HEK293 (cell line): ENCODE measurements at regions not wholly inside any gene's neighbourhood (a gene's known extent, or its start where the extent isn't known, plus 50 kb on each side); places are given as distances from the start of the nearest gene placed in this dataset.

Experiments
- CTCF ChIA-PET: fragments of 350-600 bp; formaldehyde crosslinking; extraction: SDS; loops from one replicate; lab custom pipeline; 2021; ENCODE audit warnings: antibody characterized with exemption; lab: Yijun Ruan, JAX
- POLR2A ChIA-PET: fragments of 300-600 bp; formaldehyde crosslinking; extraction: SDS; loops from one replicate; lab custom pipeline; 2020; ENCODE audit warnings: antibody characterized with exemption, inconsistent platforms; lab: Yijun Ruan, JAX
- H3K27ac ChIP-seq: fragments of 200-500 bp; sonication (Bioruptor generic); 2 replicates; pipeline ENCODE4 v1.5.1; 2014; ENCODE audit warnings: low read depth, low read length, control low read depth, inconsistent platforms; ENCODE audit errors: extremely low read depth
- H3K36me3 ChIP-seq, 2 experiments: fragments of 200-500 bp in 1 of 2; sonication (Bioruptor generic) in 1 of 2; 1 replicate in 1 of 2; 2 replicates in 1 of 2; pipeline ENCODE4 v1.5.1; 2014 to 2017; ENCODE audit warnings: inconsistent platforms in 2 of 2, low read length in 2 of 2; ENCODE audit not compliant: control insufficient read depth in 2 of 2, insufficient read depth in 1 of 2
- H3K4me1 ChIP-seq: fragments of 200-500 bp; sonication (Bioruptor generic); 2 replicates; pipeline ENCODE4 v1.5.1; 2014; ENCODE audit warnings: mild to moderate bottlenecking, low read length, inconsistent platforms; ENCODE audit not compliant: control insufficient read depth, insufficient read depth
- H3K4me3 ChIP-seq: 2 replicates; pipeline ENCODE4 v1.5.1; 2011; ENCODE audit warnings: low read depth, mild to moderate bottlenecking, control low read depth, low read length, moderate library complexity
- H3K9me3 ChIP-seq: fragments of 200-500 bp; sonication (Bioruptor generic); 2 replicates; pipeline ENCODE4 v1.5.1; 2014; ENCODE audit warnings: low read depth, low read length, inconsistent platforms; ENCODE audit not compliant: control insufficient read depth, insufficient read depth
- RBAK ChIP-seq: fragments of 450-650 bp; formaldehyde crosslinking; IDR thresholded peaks from 2 replicates; pipeline ENCODE4 v1.5.1; 2016; ENCODE audit warnings: missing biosample characterization, missing genetic modification characterization
- YY1 ChIP-seq: fragments of 450-650 bp; formaldehyde crosslinking; IDR thresholded peaks from 2 replicates; pipeline ENCODE4 v1.5.1; 2018; ENCODE audit warnings: missing biosample characterization, missing genetic modification characterization
- ZNF10 ChIP-seq: fragments of 450-650 bp; formaldehyde crosslinking; IDR thresholded peaks from 2 replicates; pipeline ENCODE4 v1.5.1; 2017; ENCODE audit warnings: missing biosample characterization, missing genetic modification characterization
- ZNF239 ChIP-seq: fragments of 450-650 bp; formaldehyde crosslinking; IDR thresholded peaks from 2 replicates; pipeline ENCODE4 v1.5.1; 2016; ENCODE audit warnings: missing biosample characterization, missing genetic modification characterization
- ZNF302 ChIP-seq: fragments of 450-650 bp; formaldehyde crosslinking; IDR thresholded peaks from 2 replicates; pipeline ENCODE4 v1.5.1; 2016; ENCODE audit warnings: missing biosample characterization, missing genetic modification characterization, low read depth
- ZNF677 ChIP-seq: fragments of 450-650 bp; IDR thresholded peaks from 2 replicates; pipeline ENCODE4 v1.5.0; 2018; ENCODE audit warnings: missing biosample characterization, mild to moderate bottlenecking, missing genetic modification characterization, moderate library complexity
- TF ChIP-seq, protein P1 (sequence below): fragments of 450-650 bp; formaldehyde crosslinking; IDR thresholded peaks from 2 replicates; pipeline ENCODE4 v1.5.1; 2016; ENCODE audit warnings: missing biosample characterization, missing genetic modification characterization
- TF ChIP-seq, protein P2 (sequence below): fragments of 450-650 bp; formaldehyde crosslinking; conservative IDR thresholded peaks from 2 replicates; pipeline ENCODE4 v1.5.1; 2016; ENCODE audit warnings: low read depth, missing biosample characterization, missing genetic modification characterization
- TF ChIP-seq, protein P3 (sequence below): fragments of 450-650 bp; formaldehyde crosslinking; IDR thresholded peaks from 2 replicates; pipeline ENCODE4 v1.5.1; 2016; ENCODE audit warnings: missing biosample characterization, missing genetic modification characterization, borderline replicate concordance

DNA sequence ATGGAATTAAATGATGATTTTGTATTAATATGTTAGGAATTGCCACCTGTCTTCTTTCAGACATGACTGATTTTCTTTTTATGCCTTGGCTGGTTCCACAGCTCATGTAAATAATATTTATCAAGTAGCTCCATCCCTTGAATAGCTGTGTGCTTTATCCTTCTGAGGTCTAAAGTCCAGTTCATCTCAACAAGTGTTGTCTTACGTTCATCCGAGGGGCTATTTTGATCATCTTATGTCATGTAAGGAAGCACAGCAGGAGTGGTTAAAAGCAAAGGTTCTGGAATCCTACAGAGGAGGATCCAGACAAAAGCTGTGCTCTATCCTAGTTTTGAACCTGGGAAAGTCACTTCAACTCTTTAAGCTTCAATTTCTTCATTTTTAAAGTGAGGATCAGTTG is 123.7 kb upstream of the ATP2B1 start:
- Histone ChIP-seq H3K27ac (no peak overlapping the region), H3K36me3 (no peaks in the 10 kb centered on the region), H3K4me1 (peaks cover 6% of the 10 kb centered on the region; the same call in 1 of the 2 replicates), H3K9me3 (no peaks in the 10 kb centered on the region), H3K4me3 (no peak overlapping the region)
- CTCF ChIA-PET: no interaction called here
- TF ChIP-seq ZNF10 (no peak), ZNF302 (tag by site-specific recombination) (no peak), ZNF239 (no peak), YY1 (no peak), ZNF677 (tag by site-specific recombination) (no peak)
- TF ChIP-seq, protein P1, sequence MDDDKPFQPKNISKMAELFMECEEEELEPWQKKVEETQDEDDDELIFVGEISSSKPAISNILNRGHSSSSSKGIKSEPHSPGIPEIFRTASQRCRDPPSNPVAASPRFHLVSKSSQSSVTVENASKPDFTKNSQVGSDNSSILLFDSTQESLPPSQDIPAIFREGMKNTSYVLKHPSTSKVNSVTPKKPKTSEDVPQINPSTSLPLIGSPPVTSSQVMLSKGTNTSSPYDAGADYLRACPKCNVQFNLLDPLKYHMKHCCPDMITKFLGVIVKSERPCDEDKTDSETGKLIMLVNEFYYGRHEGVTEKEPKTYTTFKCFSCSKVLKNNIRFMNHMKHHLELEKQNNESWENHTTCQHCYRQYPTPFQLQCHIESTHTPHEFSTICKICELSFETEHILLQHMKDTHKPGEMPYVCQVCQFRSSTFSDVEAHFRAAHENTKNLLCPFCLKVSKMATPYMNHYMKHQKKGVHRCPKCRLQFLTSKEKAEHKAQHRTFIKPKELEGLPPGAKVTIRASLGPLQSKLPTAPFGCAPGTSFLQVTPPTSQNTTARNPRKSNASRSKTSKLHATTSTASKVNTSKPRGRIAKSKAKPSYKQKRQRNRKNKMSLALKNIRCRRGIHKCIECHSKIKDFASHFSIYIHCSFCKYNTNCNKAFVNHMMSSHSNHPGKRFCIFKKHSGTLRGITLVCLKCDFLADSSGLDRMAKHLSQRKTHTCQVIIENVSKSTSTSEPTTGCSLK (tag by site-specific recombination): no peak
- TF ChIP-seq, protein P2, sequence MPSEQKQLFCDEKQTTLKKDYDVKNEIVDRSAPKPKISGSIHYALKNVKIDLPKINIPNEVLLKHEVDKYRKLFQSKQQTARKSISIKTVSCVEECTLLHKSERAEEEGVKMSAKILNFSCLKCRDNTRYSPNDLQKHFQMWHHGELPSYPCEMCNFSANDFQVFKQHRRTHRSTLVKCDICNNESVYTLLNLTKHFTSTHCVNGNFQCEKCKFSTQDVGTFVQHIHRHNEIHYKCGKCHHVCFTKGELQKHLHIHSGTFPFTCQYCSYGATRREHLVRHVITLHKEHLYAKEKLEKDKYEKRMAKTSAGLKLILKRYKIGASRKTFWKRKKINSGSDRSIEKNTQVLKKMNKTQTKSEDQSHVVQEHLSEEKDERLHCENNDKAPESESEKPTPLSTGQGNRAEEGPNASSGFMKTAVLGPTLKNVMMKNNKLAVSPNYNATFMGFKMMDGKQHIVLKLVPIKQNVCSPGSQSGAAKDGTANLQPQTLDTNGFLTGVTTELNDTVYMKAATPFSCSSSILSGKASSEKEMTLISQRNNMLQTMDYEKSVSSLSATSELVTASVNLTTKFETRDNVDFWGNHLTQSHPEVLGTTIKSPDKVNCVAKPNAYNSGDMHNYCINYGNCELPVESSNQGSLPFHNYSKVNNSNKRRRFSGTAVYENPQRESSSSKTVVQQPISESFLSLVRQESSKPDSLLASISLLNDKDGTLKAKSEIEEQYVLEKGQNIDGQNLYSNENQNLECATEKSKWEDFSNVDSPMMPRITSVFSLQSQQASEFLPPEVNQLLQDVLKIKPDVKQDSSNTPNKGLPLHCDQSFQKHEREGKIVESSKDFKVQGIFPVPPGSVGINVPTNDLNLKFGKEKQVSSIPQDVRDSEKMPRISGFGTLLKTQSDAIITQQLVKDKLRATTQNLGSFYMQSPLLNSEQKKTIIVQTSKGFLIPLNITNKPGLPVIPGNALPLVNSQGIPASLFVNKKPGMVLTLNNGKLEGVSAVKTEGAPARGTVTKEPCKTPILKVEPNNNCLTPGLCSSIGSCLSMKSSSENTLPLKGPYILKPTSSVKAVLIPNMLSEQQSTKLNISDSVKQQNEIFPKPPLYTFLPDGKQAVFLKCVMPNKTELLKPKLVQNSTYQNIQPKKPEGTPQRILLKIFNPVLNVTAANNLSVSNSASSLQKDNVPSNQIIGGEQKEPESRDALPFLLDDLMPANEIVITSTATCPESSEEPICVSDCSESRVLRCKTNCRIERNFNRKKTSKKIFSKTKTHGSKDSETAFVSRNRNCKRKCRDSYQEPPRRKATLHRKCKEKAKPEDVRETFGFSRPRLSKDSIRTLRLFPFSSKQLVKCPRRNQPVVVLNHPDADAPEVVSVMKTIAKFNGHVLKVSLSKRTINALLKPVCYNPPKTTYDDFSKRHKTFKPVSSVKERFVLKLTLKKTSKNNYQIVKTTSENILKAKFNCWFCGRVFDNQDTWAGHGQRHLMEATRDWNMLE (tag by site-specific recombination): no peak
- POLR2A ChIA-PET: no interaction called here

DNA sequence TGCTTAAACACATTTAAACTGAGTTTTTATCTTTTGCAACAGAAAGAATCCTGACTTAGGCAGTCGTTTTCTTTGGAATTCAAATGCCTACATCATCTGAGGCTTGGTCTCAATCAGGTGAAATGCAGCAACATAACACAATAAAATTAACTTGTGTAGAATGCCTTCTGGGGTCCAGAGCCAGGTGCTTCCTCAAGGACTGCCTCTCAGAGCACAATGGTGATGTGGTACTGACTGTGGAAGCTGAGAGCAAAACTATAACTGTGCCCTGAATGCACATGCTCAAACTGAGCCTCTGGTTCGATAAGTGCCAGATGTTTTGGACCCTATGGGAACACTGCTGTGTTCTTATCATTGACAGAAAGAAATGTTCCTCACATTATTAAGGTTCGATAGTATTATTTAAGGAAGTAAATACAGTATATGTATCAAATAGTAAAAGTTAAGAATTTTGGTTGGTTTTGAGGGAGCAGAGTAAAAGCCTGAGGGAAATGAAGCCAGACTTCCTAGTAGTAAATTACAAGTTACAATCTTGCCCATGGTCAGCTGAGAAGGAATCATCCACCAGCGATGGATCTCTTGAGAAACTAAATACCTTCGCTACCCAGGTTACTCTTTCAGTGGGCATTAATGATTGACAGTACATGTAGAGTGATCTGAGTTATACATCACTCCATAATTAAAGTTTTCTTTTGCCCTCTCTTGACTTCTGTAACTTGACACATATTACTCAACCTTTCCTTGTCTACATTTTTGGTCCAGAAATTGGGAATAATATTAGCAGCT is 122.9 kb upstream of the ATP2B1 start:
- Histone ChIP-seq H3K9me3 (no peaks in the 10 kb centered on the region), H3K4me1 (peaks cover 8% of the 10 kb centered on the region; the same call in 1 of the 2 replicates), H3K27ac (no peak overlapping the region), H3K4me3 (no peak overlapping the region), H3K36me3 (no peaks in the 10 kb centered on the region)
- no peak for TF ChIP-seq RBAK (tag by site-specific recombination)
- TF ChIP-seq, protein P3, sequence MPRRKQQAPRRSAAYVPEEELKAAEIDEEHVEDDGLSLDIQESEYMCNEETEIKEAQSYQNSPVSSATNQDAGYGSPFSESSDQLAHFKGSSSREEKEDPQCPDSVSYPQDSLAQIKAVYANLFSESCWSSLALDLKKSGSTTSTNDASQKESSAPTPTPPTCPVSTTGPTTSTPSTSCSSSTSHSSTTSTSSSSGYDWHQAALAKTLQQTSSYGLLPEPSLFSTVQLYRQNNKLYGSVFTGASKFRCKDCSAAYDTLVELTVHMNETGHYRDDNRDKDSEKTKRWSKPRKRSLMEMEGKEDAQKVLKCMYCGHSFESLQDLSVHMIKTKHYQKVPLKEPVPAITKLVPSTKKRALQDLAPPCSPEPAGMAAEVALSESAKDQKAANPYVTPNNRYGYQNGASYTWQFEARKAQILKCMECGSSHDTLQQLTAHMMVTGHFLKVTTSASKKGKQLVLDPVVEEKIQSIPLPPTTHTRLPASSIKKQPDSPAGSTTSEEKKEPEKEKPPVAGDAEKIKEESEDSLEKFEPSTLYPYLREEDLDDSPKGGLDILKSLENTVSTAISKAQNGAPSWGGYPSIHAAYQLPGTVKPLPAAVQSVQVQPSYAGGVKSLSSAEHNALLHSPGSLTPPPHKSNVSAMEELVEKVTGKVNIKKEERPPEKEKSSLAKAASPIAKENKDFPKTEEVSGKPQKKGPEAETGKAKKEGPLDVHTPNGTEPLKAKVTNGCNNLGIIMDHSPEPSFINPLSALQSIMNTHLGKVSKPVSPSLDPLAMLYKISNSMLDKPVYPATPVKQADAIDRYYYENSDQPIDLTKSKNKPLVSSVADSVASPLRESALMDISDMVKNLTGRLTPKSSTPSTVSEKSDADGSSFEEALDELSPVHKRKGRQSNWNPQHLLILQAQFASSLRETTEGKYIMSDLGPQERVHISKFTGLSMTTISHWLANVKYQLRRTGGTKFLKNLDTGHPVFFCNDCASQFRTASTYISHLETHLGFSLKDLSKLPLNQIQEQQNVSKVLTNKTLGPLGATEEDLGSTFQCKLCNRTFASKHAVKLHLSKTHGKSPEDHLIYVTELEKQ (tag by site-specific recombination): no peak
- ChIA-PET POLR2A (no interaction called here), CTCF (interaction anchor here (0.5 kb wide), 1 partner anchor 9 kb away, joined by 3 read pairs; no protein-coding TSS in a partner anchor)
